ENCODE measurements at regions not wholly inside any gene's neighbourhood (a gene's known extent, or its start where the extent isn't known, plus 50 kb on each side); places are given as distances from the start of the nearest gene placed in this dataset.

- no peak overlapping the region for H3K4me3 ChIP-seq (ENCODE audit: low read length)
- no peak for DNase-seq (ENCODE audit: low read depth, low spot score)
These were observed 81.7 kb upstream of the FOXP4 start for GRCh38 chr6:41464481-41464880.

- no peak for DNase-seq (ENCODE audit: low read depth, low spot score)
- no peak overlapping the region for H3K4me3 ChIP-seq (ENCODE audit: low read length)
These were observed 79.7 kb upstream of the FOXP4 start for GRCh38 chr6:41466437-41466990.

- no peak for DNase-seq (ENCODE audit: low read depth, low spot score)
- no peak overlapping the region for H3K4me3 ChIP-seq (ENCODE audit: low read length)
These were observed 79.1 kb upstream of the FOXP4 start for GRCh38 chr6:41467061-41467460.

GRCh38 chr6:41467627-41468404 is 78.4 kb upstream of the FOXP4 start:
- H3K4me3 ChIP-seq (ENCODE audit: low read length) = no peak overlapping the region
- DNase-seq (ENCODE audit: low read depth, low spot score) = no peak

GRCh38 chr6:41469156-41470028 is 76.8 kb upstream of the FOXP4 start:
- no peak for DNase-seq (ENCODE audit: low read depth, low spot score)
- no peak overlapping the region for H3K4me3 ChIP-seq (ENCODE audit: low read length)

- DNase-seq (ENCODE audit: low read depth, low spot score) = no peak
- H3K4me3 ChIP-seq (ENCODE audit: low read length) = no peak overlapping the region
These were observed 76.2 kb upstream of the FOXP4 start for GRCh38 chr6:41470029-41470330.

- no peak for DNase-seq (ENCODE audit: low read depth, low spot score)
- no peak overlapping the region for H3K4me3 ChIP-seq (ENCODE audit: low read length)
These were observed 75.7 kb upstream of the FOXP4 start for GRCh38 chr6:41470331-41471063.

- no peak overlapping the region for H3K4me3 ChIP-seq (ENCODE audit: low read length)
- DNase-seq (ENCODE audit: low read depth, low spot score) = no peak
These were observed 74.9 kb upstream of the FOXP4 start for GRCh38 chr6:41471064-41471895.

GRCh38 chr6:41474213-41474933 is 71.8 kb upstream of the FOXP4 start:
- DNase-seq (ENCODE audit: low read depth, low spot score) = no peak
- H3K4me3 ChIP-seq (ENCODE audit: low read length) = no peak overlapping the region

- H3K4me3 ChIP-seq (ENCODE audit: low read length) = no peak overlapping the region
- no peak for DNase-seq (ENCODE audit: low read depth, low spot score)
These were observed 71.0 kb upstream of the FOXP4 start for GRCh38 chr6:41475164-41475563.

- no peak overlapping the region for H3K4me3 ChIP-seq (ENCODE audit: low read length)
- no peak for DNase-seq (ENCODE audit: low read depth, low spot score)
These were observed 70.3 kb upstream of the FOXP4 start for GRCh38 chr6:41475737-41476357.

GRCh38 chr6:41476401-41476800 is 69.8 kb upstream of the FOXP4 start:
- no peak overlapping the region for H3K4me3 ChIP-seq (ENCODE audit: low read length)
- DNase-seq (ENCODE audit: low read depth, low spot score) = peak; percentile 51

- H3K4me3 ChIP-seq (ENCODE audit: low read length) = no peak overlapping the region
- DNase-seq (ENCODE audit: low read depth, low spot score) = no peak
These were observed 68.6 kb upstream of the FOXP4 start for GRCh38 chr6:41477572-41477971.

GRCh38 chr6:41483943-41484342 is 62.2 kb upstream of the FOXP4 start:
- H3K4me3 ChIP-seq (ENCODE audit: low read length) = no peak overlapping the region
- DNase-seq (ENCODE audit: low read depth, low spot score) = no peak

GRCh38 chr6:41487860-41488432 is 58.2 kb upstream of the FOXP4 start:
- H3K4me3 ChIP-seq (ENCODE audit: low read length) = no peak overlapping the region
- DNase-seq (ENCODE audit: low read depth, low spot score) = no peak

- DNase-seq (ENCODE audit: low read depth, low spot score) = no peak
- no peak overlapping the region for H3K4me3 ChIP-seq (ENCODE audit: low read length)
These were observed 57.6 kb upstream of the FOXP4 start for GRCh38 chr6:41488433-41489119.
